NT2/D1 (cell line): ENCODE measurements at regions not wholly inside any gene's neighbourhood (a gene's known extent, or its start where the extent isn't known, plus 50 kb on each side); places are given as distances from the start of the nearest gene placed in this dataset.

ENCODE experiments used
- SUZ12 ChIP-seq: IDR thresholded peaks from 2 replicates; pipeline ENCODE4 v1.6.1; 2011; ENCODE audit not compliant: insufficient read length, insufficient read depth; ENCODE audit errors: extremely low read depth
- YY1 ChIP-seq: IDR thresholded peaks from 2 replicates; pipeline ENCODE4 v1.6.1; 2011; ENCODE audit not compliant: insufficient read length, insufficient read depth

DNA sequence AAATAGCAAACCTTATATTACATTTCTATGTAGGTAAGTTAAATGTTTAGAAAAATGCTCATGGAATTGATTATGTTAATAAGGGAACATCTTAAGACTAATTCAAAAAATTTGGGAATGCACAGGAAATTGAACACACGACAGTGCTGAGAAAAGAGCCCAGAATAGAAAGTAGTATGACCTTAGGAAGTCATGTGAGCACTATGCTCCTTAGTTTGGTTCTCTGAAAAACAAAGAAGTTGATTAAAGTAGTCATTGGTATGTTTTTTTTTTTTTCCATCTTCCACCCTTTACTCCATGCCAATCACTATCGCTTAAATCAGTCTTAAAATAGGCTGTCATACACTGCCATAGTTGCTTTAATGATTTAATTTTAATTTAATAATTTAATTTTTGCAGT, 242.9 kb downstream of the ANKRD7 start:
- TF ChIP-seq YY1 (no peak), SUZ12 (no peak)
